Gastrocnemius medialis (tissue), 4 donors: ENCODE measurements at regions not wholly inside any gene's neighbourhood (a gene's known extent, or its start where the extent isn't known, plus 50 kb on each side); places are given as distances from the start of the nearest gene placed in this dataset.

Experiments
- ATAC-seq, 2 donors: fragments of 150-250 bp; one replicate each; pipeline ENCODE4 v1.9.1; 2016
- DNase-seq, 2 donors: peaks; one replicate each; pipeline ENCODE4 v3.0.0-alpha.2; 2019
- H3K27ac ChIP-seq, 4 donors: fragments of 200-600 bp; sonication (generic); 1 replicate in 1 of 4; 2 replicates in 3 of 4; pipeline ENCODE4 v1.5.1; 2016 to 2018; ENCODE audit warnings: mild to moderate bottlenecking in 2 of 4, moderate library complexity in 1 of 4
- H3K27me3 ChIP-seq, 3 donors: fragments of 200-600 bp; sonication (generic) in 2 of 3; 1 replicate in 1 of 3; 2 replicates in 2 of 3; pipeline versions ENCODE4 v1.5.1 to v1.6.0; 2016 to 2019; ENCODE audit warnings: mild to moderate bottlenecking in 1 of 3, moderate library complexity in 1 of 3
- H3K36me3 ChIP-seq, 2 donors: fragments of 200-600 bp; sonication (generic) in 1 of 2; one replicate each; pipeline ENCODE4 v1.5.1; 2017 to 2018
- H3K4me1 ChIP-seq, 2 donors: fragments of 200-600 bp; sonication (generic) in 1 of 2; one replicate each; pipeline ENCODE4 v1.5.1; 2016 to 2017; ENCODE audit warnings: mild to moderate bottlenecking in 2 of 2
- H3K4me3 ChIP-seq, 4 donors: fragments of 200-600 bp; sonication (generic) in 3 of 4; 1 replicate in 1 of 4; 2 replicates in 3 of 4; pipeline ENCODE4 v1.5.1; 2016 to 2019; ENCODE audit warnings: mild to moderate bottlenecking in 2 of 4
- H3K9me3 ChIP-seq, 3 donors: fragments of 200-600 bp; sonication (generic) in 2 of 3; 1 replicate in 1 of 3; 2 replicates in 2 of 3; pipeline ENCODE4 v1.5.1; 2016 to 2019
- CTCF ChIP-seq, 5 experiments: fragments of 450-650 bp in 3 of 5; fragments of 200-600 bp in 2 of 5; sonication (generic) in 2 of 5; IDR thresholded peaks in 4 of 5; conservative IDR thresholded peaks in 1 of 5; 1 replicate in 4 of 5; 2 replicates in 1 of 5; pipeline ENCODE4 v1.5.1; 2016 to 2019; ENCODE audit warnings: antibody characterized with exemption in 5 of 5, mild to moderate bottlenecking in 3 of 5, moderate library complexity in 3 of 5
- POLR2A ChIP-seq, 2 donors: fragments of 450-650 bp; IDR thresholded peaks; one replicate each; pipeline ENCODE4 v1.6.1; 2017; ENCODE audit warnings: antibody characterized with exemption in 2 of 2, mild to moderate bottlenecking in 2 of 2, moderate library complexity in 2 of 2
- in situ Hi-C, 4 donors: fragments of 200-750 bp; cut with MboI; loops; one replicate each; pipeline versions ENCODE4 v1.15.0 to v1.8.0; 2017; ENCODE audit warnings: low sequenced_read_pairs in 4 of 4
- intact Hi-C: fragments of 100-400 bp; cut with DNase I; formaldehyde crosslinking; loops from one replicate; pipeline ENCODE4 v1.15.1; 2023; ENCODE audit warnings: low total_unique reads

GRCh38 chr11:70747285-70747684, 349.0 kb downstream of the CTTN start:
- Histone ChIP-seq H3K36me3 (no peaks in the 10 kb centered on the region), H3K4me1 (no peaks in the 10 kb centered on the region), H3K27ac (no peak overlapping the region), H3K27me3 (peaks cover 0 to 7% (median 0%) of the 10 kb centered on the region in 3 donors), H3K4me3 (no peak overlapping the region), H3K9me3 (peaks cover 0 to 3% (median 0%) of the 10 kb centered on the region in 3 donors)
- ATAC-seq (no peak), DNase-seq (no peak)
- in situ Hi-C loops (no loop called here), intact Hi-C loops (no loop called here)
- no peak for TF ChIP-seq CTCF (IDR thresholded peaks at IDR 0.05 in 4 of 5, conservative IDR thresholded peaks at IDR 0.05 in 1 of 5)

GRCh38 chr11:70747921-70748320, 349.6 kb downstream of the CTTN start:
- ATAC-seq: no peak

GRCh38 chr11:70751142-70751734, 352.9 kb downstream of the CTTN start:
- H3K27me3 ChIP-seq: peaks cover 2 to 9% (median 6%) of the 10 kb centered on the region in 3 donors
- in situ Hi-C loops: loop anchor here in 2 of 4 donors (5.0 kb wide), 2 partner anchors 279 to 284 kb away; no protein-coding TSS in a partner anchor
- intact Hi-C loops: no loop called here
- peaks cover 0 to 3% (median 0%) of the 10 kb centered on the region in 3 donors for H3K9me3 ChIP-seq
- H3K27ac ChIP-seq: no peak overlapping the region
- ATAC-seq: no peak
- no peaks in the 10 kb centered on the region for H3K36me3 ChIP-seq
- TF ChIP-seq POLR2A (IDR thresholded peaks at IDR 0.05): no peak
- TF ChIP-seq CTCF (IDR thresholded peaks at IDR 0.05 in 4 of 5, conservative IDR thresholded peaks at IDR 0.05 in 1 of 5): no peak
- no peaks in the 10 kb centered on the region for H3K4me1 ChIP-seq
- DNase-seq: no peak
- H3K4me3 ChIP-seq: no peak overlapping the region

More at GRCh38 chr11:70747921-70748320, 349.6 kb downstream of the CTTN start:
- Histone ChIP-seq H3K4me3 (no peak overlapping the region), H3K36me3 (no peaks in the 10 kb centered on the region), H3K27ac (no peak overlapping the region), H3K9me3 (peaks cover 0 to 3% (median 0%) of the 10 kb centered on the region in 3 donors), H3K4me1 (no peaks in the 10 kb centered on the region), H3K27me3 (peaks cover 0 to 3% (median 0%) of the 10 kb centered on the region in 3 donors)
- no peak for TF ChIP-seq CTCF (IDR thresholded peaks at IDR 0.05 in 4 of 5, conservative IDR thresholded peaks at IDR 0.05 in 1 of 5)
- no peak for TF ChIP-seq POLR2A (IDR thresholded peaks at IDR 0.05)
- in situ Hi-C loops: no loop called here
- intact Hi-C loops: no loop called here
- DNase-seq: no peak

- intact Hi-C loops: loop anchor here (1.0 kb wide), 1 partner anchor 288 kb away; no protein-coding TSS in a partner anchor
- in situ Hi-C loops: loop anchor here in 2 of 4 donors (5.0 kb wide), 2 partner anchors 283 to 288 kb away; no protein-coding TSS in a partner anchor
Measured at GRCh38 chr11:70755410-70756158, 357.3 kb downstream of the CTTN start.

More at GRCh38 chr11:70755410-70756158, 357.3 kb downstream of the CTTN start:
- DNase-seq (peak; percentile 35 to 51), ATAC-seq (peak; percentile 88 to 93)
- H3K27ac ChIP-seq: no peak overlapping the region
- peaks cover 6 to 9% (median 8%) of the 10 kb centered on the region in 3 donors for H3K27me3 ChIP-seq
- H3K36me3 ChIP-seq: no peaks in the 10 kb centered on the region
- peak; percentile 85 to 96 (median 92) for TF ChIP-seq CTCF (IDR thresholded peaks at IDR 0.05 in 4 of 5, conservative IDR thresholded peaks at IDR 0.05 in 1 of 5)
- TF ChIP-seq POLR2A (IDR thresholded peaks at IDR 0.05): no peak
- H3K4me3 ChIP-seq: no peak overlapping the region
- H3K9me3 ChIP-seq: peaks cover 0 to 2% (median 0%) of the 10 kb centered on the region in 3 donors
- no peaks in the 10 kb centered on the region for H3K4me1 ChIP-seq
